COR-L47 (cell line): ENCODE measurements at regions not wholly inside any gene's neighbourhood (a gene's known extent, or its start where the extent isn't known, plus 50 kb on each side); places are given as distances from the start of the nearest gene placed in this dataset.

ENCODE experiments used
- DNase-seq: peaks from one replicate; lab custom pipeline; 2025; lab: John Stamatoyannopoulos, UW

DNA sequence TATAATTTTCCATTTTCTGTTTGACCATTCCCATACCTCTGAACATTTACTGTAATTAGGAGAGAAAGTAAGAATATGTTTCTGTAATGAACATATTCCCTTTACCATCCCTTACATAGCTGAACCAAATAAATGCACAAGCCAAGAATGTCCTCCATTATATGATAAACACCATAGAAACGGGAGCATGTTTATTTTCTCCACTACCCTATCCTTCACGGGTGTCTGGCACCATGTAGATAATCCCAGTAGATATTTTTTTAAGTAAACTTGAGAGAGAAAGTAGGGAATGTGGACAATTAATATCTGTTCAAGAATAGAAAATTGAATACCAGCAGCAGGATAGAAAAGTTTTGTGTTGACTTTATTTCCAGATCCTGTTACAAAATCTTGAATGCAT, 928.4 kb downstream of the EFNB2 start:
- no peak for DNase-seq

DNA sequence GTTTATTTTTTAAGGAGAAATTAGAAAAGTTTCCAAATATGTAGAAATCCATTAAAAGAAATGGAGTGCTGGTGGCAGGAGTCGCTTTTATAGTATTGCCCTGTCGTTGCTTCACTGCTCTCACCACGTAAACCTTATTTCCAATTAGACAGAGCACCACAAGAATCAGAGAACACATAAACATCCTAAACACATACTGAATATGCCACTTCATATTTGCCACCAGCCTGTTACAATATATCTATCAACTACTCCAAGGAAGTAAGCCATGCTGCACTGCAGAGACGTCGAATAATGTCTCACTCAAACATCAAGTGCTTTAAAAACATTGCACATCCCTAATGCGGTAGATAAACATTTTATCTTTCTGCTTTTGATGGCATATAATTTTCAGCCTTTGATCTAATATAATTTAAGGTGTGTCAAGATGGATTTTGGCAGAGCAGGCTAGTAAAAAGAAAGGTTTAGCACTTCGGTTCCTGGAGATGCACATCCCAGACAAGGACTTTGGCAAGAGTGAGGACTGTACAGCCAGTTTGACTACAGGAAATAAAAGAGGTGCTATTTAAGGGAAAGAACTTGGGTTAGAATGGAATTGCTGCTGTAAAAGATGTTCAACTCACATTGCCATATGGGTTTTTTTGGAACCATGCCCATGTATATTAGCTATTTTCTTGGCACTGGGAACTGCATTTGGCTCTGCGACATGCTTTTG, 932.3 kb downstream of the EFNB2 start:
- peak; percentile 82 for DNase-seq

DNA sequence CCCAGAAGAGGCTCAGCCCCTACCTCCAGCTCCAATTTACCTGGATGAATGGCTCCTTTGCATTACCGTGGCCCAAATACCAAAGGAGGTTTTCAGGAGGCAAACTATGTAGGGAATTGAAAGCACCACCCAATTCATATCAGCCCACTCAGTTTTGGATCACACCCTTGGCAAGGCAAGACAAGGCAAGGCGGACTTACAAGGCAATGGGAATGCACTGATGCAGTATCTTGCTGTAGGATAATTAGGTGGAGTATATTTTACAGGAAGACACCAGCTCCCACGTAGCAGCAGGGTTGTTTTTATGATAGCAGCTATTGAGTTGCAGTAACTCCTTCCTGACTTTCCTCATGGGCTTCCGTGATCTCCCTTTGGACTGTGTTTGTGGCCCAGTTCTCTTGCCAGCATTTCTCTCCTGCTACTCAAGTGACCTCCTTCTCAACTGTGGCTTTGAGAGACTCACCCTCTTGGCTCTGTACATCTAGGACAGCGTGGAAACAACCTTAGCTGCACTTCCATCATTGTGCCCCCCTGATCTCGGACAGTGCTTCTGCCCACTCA, 935.9 kb downstream of the EFNB2 start:
- DNase-seq, result no peak

DNA sequence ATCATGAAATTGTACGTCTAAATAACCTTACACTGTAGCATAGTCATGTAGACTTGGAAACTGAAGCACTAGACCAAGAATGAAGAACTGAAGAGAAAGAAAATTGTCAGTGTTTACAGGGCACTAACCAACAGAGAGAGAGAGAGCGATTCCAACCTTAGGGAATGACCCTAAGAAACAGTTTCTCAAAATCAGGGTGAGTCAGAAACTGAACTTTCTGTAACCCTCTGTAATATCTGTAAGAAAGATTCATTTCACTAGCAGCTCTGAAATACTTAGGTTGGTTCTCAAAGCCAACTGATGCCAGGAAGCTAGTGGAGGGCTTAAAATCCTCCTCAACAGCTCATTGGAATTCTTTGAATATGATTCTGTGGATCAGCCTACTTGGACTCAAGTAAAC, 936.9 kb downstream of the EFNB2 start:
- DNase-seq, result no peak

DNA sequence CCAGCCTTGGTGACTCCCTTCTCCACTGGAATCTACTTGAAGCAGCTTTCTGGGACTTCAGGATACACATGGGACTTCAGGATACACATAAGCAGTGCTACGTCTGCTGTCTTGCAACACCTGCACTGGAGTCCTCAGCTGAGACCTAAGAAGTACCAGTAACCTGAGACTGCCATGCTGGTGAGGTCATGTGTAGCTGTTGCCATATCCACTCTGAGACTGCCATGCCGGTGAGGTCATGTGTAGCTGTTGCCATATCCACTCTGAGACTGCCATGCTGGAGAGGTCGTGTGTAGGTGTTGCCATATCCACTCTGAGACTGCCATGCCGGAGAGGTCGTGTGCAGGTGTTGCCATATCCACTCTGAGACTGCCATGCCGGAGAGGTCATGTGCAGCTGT, 937.9 kb downstream of the EFNB2 start:
- DNase-seq, result no peak

DNA sequence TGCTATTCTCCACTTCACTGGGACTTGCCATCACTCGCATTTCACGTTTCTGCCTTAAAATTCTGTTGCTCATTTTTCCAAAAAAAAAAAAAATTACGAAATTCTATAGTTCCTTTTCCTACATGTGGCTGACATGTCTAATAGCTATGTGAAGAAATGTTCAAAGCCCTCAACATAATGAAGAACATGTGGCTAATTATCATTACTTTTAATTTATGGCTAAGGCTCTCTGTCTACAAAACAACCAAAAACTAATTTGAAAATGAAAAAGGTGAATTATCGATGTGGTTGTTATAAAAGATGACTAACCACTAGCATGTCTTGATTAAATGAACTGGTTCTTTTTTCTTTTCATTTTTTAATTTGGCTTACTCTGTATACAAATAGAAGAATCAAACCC, 940.0 kb downstream of the EFNB2 start:
- DNase-seq, result no peak

DNA sequence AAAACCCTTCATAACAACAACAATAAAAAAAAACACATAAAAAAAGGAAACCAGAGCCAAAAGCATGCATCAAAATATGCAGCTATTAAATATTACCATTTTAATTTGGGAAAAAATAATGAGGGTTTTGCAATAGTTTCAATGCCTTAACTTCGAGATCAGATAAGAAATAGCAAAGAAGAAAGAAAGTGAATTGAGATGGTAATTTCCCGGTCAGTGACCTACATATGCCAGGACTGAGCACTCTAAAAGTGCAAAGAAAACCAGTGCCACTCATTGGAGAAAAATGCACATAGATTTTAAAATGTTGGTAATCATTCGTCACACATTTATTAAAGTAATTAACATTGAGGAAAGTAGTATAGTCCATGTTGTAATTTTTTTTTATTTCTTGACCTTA, 944.2 kb downstream of the EFNB2 start:
- no peak for DNase-seq

DNA sequence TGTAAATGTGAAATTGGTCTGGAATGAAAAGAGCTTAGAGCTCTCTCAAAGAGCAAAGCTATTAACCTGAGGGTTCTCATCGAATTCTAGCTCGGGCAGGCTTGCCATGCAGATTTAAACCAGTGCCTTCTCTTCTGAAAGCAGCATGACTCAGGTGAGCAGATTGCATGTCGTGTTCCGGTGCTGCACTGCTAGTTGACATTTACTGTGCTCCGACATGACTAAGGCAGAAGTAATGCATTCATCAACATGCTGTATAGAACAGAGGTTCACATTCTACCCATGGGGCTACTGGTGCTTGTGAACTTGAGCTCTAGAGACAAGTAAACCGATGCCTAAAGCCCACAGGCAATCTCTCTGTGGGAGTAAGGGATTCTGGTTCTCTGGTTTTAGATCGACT, 947.7 kb downstream of the EFNB2 start:
- no peak for DNase-seq

DNA sequence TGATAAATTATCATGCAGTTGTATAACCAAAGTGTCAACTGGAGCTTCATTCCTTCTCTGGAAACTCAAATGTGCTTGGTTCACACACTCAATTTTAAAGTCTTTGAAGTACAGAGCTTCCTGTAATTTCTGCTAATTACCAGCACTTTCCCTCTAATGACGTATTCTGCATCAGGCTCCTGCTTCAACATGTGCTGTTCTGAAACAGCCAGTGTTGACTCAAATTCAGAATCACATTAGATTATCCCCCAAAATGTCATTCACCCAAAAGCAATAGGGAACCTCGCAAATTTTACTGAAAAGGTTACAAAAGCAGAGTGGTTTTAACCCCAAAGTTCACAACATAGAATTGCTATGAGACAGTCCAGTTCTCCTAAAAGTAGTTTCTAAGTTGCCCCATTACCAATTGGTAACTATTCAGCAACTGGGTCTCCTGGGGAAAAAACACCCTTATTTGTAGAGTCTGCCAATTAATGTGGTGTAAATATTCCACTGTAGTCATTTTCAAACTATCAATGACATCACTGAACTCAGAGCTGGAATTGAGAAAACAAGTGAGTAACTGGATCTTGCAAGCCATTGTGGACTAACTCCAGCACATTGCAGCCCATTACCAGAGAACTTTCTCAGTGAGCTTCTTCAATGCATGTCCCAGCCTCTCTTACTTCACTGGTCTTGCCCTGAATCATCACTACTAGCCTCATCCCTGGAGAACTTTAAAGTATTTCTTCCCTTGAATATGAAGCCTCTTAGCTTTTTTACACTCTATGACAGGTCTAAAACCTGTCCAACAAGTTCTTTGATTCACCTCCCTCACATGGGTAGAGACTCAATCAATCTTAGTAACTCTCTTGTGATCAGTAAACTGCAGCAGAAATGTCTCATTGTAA, 955.4 kb downstream of the EFNB2 start:
- no peak for DNase-seq

DNA sequence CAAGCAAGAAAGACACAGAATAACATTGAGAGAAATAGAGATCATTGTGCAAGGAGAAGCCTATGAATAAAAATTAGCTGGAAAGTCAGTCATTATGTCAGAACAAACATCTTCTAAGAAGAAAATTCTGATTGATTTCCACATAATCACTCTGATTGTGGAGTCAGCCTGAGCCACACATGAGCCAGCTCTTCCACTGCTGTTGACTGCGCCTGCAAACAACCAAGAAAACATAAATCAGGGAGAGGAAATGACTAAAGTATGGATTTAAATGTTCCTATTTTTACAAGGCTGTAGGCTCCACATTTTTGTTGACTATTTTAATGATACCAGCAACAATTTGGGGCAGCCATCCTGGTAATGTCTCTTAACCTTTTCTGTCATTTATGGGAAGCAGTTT, 962.3 kb downstream of the EFNB2 start:
- DNase-seq, result no peak

DNA sequence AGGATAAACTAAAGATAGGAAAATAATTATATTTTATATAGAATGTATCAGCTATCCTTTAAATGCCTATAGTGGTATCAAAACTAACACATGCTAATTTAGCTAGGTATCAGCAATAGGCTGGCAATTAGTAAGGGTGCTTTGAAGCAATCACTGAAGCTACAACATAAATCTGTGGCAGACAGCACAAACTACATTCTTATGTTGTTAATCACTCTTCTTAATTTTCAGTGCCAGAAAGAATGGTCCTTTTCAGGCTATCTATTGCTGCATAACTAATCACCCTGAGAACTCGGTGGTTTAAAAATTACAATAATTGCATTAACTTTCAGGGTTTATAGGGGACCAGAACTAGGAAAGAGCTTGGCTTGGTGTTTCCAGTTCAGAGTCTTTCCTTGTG, 963.1 kb downstream of the EFNB2 start:
- no peak for DNase-seq

DNA sequence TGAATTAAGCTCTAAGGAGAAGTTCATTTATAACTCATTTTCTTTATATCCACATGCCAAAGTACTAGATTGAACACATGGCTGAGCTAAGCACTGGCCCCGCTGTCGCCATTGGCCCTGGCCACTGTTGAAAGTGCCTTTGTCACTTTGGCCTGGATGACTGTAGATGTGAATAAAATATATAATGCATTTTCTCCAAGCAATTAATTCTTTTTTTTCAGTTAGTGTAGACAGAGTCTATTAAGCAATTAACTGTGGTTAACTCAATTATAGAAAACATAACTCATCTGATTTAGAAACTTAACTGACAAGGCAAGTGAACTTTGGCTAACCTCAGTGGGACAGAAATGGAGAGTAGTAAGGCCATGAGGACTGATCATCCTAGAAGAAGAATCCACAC, 965.6 kb downstream of the EFNB2 start:
- DNase-seq, result peak; percentile 21

DNA sequence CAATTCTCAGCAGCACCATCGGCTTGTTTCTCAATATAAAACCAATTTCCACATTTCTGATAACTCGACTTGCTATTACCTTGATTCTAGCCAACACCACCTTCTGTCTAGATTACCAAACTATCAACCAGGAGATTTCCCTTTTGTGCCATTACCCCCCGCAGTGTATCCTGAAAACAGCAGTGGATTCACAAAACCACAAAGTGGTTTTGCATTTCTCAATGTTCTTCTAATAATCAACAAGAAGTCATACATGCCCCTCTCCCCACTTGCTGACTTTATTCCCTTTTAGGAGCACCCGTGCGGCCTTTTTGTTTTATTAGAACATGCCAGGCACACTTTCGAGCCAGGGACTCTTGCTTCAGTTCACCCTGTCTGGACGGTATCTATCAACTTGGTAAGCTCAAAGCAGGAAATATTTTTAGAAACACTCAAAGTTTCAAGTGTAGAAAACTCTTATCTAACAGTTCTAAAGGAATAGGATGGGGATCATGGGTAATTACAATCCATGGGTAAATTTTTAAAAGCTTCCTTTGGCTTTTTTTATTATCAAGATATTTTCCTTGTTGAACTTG, 967.4 kb downstream of the EFNB2 start:
- DNase-seq, result no peak

DNA sequence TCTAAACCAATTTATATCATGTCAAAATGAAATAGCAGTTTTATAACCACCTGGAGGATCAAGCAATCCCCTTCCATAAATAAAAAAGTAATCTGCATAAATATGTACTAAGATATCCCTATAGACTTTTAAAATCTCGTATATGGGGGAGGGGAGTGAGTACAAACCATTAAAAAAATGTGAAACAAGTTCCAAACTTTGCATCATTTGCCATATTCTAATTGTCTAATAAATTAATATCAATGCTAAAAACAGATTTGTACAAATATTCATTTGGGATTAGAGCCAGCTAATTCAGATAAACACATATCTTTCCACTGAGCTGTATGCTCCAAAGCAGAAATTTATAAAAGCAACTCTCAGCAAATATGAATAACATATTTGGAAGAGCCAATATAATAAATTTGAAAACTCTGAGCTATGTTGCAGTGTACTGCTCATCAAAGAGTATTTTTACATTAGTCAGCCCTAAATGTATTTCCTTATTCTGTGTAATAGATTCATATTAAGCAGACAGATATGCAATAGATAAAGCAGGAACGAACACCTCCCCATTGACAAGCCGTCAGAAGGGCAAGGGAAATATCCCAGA, 970.2 kb downstream of the EFNB2 start:
- no peak for DNase-seq

DNA sequence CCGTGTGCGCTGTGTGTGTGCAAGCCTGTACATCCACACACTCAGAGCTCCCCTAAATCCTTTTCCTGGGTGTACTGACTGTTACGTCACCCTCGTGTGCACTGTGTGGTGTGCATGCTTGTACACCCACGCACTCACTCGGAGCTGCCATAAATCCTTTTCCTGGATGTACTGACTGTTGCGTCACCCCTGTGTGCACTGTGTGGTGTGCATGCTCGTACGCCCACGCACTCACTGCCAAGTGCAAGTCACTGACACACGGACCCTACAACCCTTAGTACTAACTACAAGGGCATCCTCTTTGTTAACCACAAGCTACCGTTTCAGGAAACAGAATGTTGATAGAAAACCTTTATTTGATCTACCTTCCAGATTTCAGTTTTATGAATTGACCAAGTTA, 983.4 kb downstream of the EFNB2 start:
- DNase-seq, result no peak

DNA sequence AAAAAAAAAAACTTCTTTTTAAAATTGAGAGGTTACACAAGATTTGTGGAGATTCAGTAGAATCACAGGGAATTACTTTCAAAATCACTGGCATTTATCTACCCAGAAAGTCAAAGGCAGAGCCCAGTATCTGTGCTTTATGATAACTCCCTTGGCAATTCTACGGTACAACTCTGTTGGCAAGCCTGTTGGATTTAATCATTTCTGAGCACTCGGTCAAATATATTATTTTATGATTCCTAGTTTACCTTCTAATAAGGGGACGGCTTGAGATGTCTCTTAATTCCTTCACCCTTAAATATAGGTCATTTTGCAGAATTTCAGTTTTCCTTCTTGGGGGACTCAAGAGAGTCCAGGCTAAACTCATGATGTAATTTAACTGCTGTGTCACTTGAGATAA, 987.6 kb downstream of the EFNB2 start:
- DNase-seq, result no peak

DNA sequence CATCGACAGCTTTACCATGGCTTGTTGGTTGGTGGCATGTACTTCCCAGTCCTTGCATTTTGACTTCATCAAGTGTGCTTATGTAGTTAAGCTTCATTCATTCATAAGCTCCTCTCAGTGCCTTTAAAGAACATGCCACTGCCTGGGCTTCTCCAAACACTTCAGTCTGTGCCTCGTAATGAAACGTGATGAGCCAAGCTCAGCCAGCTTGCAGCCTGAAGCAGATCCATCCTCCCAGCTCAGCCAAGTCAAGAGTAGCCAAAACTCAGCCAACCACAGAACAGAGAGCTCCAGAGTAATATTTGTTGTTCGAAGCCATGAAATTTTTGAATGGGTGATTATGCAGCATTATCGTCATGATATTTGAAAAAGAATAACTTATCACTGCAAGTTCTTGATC, 989.7 kb downstream of the EFNB2 start:
- no peak for DNase-seq

DNA sequence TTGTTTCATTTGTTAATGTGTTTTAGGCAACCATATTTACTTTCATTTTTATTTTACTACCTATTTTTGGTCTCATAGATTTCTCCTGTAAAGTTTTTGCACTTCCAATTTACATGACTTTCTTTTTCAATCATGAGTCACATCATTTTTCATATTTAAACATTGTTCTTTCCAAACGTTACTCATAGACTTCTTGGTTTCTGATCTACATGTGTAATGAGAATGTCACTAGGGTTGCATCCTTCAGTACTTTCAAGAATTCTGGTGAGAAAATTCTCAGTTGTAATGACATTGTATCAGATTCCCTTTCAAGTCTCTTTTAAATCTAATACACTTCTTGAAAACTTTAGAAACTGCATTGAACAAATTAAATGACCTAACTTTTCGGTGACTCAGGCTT, 991.7 kb downstream of the EFNB2 start:
- DNase-seq, result no peak

DNA sequence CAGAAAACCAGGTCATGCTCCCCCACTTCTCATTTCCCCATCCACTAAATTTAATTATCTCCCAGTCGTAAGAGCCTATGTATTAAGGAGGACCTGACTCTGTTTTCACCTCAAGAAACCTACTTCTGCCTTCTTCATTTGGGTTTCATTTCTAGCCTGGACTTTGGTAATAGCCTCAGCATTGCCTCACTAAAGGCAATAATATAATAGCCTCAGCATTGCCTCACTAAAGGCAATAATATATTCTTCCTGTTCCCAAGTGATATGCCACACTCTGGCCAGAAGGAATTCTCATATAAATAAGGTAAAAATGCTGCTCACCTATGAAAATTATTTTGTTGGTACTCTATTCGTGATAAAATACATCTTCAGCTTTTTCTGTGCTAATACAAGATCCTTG, 993.9 kb downstream of the EFNB2 start:
- DNase-seq, result no peak

DNA sequence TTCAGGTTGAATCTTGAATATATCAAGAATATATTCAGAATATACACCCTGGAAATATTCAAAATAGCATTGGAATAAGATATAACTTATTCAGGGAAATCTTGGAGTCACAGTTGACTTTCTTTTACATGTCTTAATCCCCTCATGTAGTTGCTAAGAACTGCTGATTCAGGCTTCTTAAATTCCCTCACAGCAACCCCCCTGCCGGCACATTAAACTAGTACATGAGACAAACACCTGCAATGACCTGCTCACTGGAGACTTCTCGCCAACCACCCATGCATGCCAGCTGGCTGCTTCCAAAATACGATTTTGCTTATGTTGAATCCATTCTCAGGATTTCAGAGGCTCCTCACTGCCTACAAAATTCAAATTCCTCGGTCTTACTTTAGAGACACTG, 997.1 kb downstream of the EFNB2 start:
- no peak for DNase-seq

DNA sequence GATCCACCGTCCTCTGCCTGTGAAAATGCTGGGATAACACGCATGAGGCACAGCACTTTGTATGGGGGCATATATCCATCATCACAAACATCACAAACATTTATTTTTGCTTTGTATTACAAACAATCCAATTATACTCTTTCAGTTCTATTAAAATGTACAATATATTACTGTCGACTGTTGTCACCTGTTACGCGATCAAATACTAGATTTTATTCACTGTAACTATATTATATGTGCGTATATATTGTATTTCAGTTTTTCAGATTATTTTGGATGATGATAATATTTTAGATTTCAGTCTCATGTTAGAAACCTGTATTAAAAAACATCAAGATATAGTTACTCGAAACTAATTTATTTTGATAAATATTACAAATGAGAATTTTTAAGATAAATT, 998.3 kb downstream of the EFNB2 start:
- no peak for DNase-seq

DNA sequence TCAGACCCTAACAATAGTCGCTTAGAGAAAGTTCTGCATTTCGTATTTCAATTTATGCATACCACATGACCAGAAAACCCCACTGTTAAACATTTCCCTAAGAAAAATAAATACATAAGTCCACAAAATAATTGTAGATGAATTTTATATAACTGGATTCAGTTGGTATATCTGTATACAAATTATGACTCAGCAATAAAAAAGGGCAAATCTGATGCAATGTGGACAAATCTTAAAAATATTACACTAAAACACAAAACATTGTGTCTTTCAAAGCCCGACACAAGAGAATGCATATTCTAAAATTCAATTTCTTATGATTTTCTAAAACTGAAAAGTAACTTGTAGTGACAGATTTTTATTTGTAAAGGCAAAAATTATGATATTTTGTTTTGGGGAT, 1005.0 kb downstream of the EFNB2 start:
- DNase-seq, result no peak

DNA sequence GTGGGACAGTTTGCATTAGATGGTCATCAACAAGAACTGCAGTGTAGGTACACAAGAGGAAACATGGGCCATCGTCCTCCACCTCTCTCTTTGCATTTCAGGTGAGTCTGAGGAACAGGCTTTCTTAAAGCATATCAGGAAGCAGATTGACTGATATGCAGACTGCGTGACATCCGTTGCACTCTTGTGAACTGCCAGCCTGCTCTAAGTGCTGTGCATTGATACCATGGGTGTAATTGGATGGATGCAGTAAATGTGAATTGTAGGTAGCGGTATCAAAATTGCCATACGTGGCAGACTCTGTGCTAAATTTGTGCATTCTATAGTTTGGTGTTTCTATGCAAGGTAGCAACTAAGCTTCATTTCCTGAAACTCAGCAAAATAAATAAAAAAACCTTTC, 1008.3 kb downstream of the EFNB2 start:
- no peak for DNase-seq
